Inferior parietal cortex (tissue), 1 donor: ENCODE measurements at regions not wholly inside any gene's neighbourhood (a gene's known extent, or its start where the extent isn't known, plus 50 kb on each side); places are given as distances from the start of the nearest gene placed in this dataset.

Source experiments
- DNase-seq: peaks from one replicate; pipeline ENCODE4 v3.0.0-alpha.2; 2016; ENCODE audit errors: extremely low spot score

GRCh38 chr2:139055202-139055601 lies 275.0 kb upstream of the NXPH2 start:
- DNase-seq = no peak

DNA sequence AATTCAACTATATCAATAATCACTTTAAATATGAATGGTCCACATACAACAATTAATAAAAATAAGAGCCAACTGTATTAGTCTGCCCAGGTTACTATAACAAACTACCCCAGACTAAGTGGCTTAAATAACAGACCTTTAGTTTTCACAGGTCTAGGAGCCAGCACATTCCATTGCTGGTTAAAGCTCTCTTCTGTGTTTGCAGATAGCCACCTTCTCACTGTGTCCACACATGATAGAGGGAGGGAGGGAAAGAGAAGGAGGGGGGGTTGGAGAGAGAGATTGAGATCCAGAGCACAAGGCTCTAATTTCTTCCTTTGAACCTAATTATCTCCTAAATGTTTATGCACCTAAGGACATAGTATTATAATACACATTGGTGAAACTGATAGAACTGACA lies 267.8 kb upstream of the NXPH2 start:
- DNase-seq = no peak

DNA sequence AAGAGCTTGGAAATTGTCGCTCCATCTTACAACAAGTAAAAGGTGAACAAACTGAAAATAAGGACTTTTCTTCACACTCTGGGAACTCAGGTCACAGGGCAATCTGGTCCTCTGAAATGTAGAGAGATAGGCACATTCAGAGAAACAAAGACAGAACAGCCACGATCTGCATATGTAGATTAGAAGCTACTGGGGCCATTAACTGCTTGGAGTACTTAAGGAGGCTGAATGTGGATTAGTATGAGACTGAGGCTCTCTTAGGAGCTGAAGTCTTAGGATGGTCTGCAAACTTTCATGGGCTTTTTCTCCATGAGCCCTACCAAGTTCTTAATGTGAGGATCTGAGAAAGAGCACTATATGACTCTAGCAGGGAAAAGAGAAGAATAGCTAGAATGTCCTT lies 265.3 kb upstream of the NXPH2 start:
- DNase-seq = no peak

- DNase-seq = no peak
Observed at GRCh38 chr2:139034064-139034463, 253.9 kb upstream of the NXPH2 start.

- DNase-seq = no peak
Observed at GRCh38 chr2:139033300-139033699, 253.1 kb upstream of the NXPH2 start.

DNA sequence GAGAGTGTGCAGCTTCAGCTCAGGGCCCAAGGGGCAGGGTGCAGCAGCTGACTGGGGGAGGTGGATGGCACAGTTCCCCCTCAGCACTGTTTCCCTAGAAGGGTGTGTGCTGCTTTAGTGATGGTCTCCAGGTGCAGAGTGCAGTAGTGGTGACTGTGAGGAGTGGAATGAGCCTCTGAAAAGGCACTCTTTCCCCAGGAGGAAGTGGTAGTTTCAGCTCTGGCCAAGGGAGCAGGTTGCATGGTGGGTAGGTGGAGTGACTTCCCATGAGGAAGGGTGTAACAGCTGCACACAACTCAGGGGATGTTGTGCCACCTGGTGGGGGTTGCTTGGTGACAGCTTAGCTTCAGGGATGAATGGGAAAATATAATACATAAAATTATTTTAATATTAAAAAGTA lies 251.5 kb upstream of the NXPH2 start:
- no peak for DNase-seq

DNA sequence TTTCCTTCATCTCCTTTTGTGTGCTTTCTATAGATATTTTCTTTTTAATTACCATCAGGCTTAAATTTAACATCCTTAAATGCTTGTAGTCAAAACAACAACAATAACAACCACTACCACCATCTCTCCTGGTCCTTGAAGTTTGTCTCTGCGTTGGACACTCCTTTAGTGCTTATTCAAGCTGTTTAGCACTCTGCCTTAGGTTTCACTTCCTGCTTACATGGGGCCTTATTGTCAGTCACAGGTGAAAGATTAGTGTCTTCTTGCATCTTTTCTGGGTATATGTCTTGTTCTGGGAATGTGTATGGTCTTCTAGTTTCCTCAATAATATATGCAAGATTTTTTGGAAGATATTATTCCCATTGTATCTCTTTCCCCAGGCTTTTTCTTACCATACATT lies 240.1 kb upstream of the NXPH2 start:
- no peak for DNase-seq

DNA sequence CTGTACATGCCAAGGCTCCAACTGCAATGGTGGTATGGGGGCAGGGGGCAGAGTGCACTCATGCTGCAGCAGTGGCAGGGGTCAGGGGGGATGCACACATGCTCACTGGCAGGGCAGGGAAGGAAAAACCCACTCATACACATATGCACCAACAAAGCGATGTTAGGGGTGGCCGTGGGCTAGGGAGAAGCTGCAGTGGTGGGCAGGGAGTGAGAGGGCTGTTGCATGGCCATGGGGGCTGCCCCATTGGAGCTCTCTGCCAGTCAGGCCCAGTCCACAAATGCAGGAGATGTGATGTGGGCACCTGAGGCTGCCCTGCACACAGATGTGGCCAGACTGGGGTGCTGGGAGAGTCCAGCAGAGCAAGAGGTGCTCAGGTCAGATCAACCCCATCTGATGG lies 238.1 kb upstream of the NXPH2 start:
- DNase-seq = no peak

- no peak for DNase-seq
Observed at GRCh38 chr2:139007130-139007529, 226.9 kb upstream of the NXPH2 start.

DNA sequence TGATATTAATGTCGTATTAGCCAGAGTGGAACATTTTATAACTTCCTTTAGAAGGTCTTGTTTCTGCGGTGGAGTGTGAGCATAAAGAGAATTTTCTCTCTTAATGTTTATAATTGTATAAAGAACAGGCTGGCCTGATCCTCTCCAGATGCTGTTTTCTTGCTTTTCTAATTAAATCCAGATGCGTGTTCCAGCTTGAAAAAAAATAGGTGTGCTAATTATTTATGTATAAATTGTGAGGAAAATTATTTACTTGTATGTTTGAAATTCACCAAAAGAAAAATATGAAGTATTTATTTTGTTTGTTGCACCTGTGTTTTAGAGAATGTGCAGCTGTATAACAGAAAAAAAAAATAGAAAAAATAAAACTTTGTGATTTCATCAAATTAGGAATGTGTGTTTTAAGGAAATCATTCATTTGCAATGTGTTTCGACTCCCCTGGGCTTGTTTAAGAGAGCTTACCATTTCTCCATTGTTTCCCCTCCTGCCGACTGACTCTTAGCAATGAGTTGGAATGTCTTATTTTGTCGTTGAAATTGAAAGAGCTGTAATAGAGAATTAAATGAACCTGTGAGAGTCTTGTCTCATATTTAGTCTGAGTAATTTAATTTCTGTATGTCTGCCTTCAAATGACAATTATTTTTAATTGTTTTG lies 220.1 kb upstream of the NXPH2 start:
- no peak for DNase-seq

- DNase-seq = no peak
Observed at GRCh38 chr2:138997856-138998517, 217.8 kb upstream of the NXPH2 start.

DNA sequence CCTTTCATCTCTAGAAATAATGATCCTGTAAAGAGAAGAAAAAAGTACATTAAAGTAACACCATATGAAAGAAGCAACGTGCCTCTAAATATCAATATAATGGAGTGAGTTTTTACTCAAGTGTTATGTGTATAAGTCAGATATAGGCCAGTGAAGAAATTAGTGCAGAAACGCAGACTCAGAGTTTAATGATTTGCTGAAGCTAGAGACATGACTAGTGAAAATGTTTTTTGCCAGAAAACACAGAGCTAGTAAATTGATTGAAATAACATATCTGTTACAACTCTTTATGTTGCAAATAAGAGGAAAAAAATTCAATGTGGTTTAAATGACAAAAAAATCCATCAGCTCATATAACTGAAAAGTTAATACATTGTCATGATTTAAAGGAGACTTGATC lies 217.2 kb upstream of the NXPH2 start:
- no peak for DNase-seq

DNA sequence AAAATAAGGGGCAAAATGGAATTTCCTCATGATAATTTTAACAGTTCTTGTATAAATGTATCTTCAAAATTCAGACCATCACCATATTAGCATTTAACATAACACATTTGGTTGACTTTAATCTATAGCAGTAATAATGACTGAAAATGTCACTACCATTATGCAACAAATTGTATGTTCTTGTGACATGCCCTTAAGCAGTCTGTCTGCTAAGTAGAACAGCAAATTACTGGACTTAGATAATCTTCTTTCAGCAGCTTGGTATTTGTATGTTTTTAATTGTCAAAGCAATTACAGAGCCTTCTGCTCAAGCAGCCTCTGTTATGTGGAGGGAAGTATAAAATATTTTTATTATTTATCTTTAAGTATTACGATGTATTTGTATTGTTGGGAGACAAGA lies 214.3 kb upstream of the NXPH2 start:
- DNase-seq = no peak

DNA sequence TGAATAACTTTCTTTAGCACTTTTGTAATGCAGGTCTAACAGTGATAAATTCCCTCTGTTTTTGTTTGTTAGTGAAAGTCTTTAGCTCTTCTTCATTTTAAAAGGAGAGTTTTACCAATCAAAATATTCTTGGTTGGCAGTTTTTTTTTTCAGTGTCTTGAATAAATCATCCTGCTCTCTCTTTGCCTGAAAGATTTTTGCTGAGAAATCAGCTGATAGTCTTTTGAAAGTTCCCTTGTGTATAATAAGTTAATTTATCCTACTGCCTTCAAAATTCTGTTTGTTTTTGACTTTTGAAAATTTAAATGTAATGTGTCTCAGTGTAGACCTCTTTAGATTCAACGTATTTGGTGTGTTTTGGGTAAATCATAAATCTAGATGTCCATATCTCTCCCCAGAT lies 205.7 kb upstream of the NXPH2 start:
- DNase-seq = no peak

DNA sequence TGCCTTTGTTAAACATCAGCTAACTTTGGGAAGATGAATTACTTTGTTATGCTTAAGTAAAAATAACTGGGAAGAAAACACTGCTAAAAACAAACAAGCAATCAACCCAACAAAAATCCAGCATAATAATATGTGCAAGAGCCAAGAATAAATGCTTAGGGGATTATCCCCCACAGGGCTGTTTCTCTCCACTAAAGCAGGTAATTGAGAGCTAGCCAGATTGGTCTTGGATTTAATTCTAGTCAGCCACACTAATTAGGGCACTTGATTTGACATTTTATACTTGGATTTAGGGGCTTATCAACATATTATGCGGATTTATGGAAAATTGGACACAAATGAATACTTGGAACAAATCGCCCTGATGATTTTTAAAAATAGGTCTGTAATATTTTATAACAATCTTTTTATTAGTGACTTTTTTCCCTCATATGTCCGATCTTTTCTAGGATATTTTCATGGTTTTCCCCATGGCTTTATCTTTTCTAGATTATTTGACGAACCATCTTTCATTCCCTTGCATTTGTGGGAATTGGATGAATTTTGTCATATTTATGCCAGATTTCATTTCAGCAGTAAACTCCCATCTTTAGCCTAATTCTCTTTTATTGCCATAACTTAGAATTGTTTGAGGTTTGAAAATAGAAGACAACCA lies 199.1 kb upstream of the NXPH2 start:
- no peak for DNase-seq

GRCh38 chr2:138974651-138975050 lies 194.5 kb upstream of the NXPH2 start:
- DNase-seq = no peak

DNA sequence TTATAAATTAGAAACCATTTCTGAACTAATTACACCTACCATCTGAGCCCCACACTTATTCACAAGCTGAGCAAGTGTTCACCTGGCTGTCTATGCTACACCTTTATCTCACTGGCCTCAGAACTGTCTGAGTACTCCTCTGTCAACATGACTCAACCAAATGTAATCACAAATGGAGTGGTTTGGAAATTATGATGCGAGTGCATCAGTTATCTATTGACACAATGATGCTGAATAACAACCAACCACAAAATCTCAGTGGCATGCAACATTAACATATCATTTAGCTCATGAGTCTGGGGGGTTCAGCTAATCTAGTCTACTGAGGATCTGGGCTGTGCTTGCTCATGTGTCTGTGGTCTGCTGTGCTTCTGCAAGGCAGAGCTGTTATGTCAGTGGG lies 184.2 kb upstream of the NXPH2 start:
- DNase-seq = no peak

DNA sequence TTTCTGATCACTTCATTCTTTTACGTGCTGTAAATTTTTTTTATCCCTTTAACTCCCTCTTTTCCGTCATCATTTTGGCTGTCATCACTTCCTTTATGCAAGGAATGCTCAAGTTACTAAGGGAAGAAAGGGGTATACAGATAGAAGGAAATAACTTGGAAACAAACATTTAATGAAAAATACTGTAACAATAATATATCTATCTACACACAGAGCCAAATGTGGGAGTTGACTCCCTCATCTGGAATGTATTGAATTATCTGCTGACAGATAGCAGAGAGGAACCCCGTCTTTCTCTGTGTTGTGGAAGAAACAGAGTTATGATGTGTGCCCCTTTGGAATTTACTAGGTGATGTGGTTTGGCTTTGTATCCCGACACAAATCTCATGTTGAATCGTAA lies 182.5 kb upstream of the NXPH2 start:
- no peak for DNase-seq

- no peak for DNase-seq
Observed at GRCh38 chr2:138960191-138960590, 180.0 kb upstream of the NXPH2 start.

DNA sequence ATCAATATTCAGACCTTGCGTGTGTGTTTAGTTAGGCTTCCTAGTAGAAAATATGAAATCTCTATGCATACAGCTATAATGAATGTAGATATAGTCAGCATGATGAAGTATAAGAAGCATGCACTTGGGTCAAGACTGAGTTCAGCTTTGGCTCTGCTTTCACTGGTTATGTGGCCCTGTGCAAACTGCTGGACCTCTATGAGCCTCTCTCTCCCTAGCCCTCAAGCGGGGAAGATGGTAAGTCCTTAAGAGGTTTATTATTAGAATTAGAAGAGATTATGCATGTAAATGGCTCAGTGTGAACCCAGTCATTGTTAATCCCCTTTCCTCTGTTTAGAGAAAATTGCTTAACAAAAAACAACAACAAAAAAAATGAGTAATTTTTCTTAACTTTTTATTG lies 178.8 kb upstream of the NXPH2 start:
- DNase-seq = no peak

DNA sequence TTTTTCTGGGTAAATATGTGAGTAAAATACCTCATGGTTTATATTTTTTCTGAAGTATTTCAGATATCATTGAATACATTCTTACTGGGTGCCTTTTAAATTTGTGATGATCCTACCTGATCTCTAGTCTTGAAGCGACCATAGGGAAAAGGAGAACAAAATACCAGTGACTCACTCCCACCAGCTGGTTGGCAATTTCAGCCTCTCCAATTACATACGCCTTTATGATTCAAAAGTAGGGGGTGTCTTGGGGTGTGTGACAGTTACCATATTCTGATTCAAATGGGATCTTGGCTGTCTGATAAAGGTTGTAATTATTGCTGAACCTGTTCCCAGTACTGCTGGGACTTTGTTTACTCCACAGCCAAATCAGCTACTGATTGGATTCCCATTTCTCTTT lies 175.9 kb upstream of the NXPH2 start:
- DNase-seq = no peak

DNA sequence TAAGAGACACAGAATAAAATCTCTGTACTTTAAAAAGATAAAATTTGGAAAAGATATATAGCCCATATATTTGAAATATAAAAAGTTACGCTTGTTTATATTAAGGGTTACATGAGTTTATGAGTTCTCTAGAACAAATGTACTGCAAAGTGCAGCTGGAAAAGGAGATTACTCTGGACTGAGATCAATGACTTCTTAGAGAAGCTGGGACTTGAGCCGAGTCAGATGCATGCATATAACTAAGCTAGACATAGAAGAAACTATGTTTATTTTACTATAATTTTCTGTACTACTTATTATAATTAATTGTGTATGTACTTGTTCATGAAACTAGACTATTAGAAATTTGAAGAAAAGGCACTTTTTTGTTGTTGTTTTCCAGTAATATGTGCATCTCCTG lies 170.3 kb upstream of the NXPH2 start:
- no peak for DNase-seq

DNA sequence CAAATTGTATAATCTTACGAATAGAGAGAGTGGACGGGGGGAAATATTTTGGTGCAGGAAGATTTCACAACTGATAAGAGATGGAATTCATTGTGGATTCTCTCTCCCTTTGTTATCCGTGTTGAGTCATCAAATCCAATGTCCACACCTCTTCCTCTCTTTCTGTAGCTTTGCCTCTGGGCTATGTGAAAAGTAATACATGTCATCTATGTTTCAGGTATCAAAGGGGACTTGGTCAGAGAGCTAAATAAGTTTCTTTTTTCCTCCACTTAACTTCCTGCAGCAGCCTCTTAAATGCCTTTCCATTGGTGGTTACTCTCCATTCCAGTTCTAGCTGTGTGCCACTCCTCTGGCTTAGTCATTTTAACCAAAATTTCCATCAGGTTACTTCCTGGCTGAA lies 169.3 kb upstream of the NXPH2 start:
- DNase-seq = no peak
